Breast epithelium (tissue), 3 donors: ENCODE measurements at regions not wholly inside any gene's neighbourhood (a gene's known extent, or its start where the extent isn't known, plus 50 kb on each side); places are given as distances from the start of the nearest gene placed in this dataset.

ENCODE experiments used
- POLR2A ChIP-seq: fragments of 450-650 bp; IDR thresholded peaks from one replicate; pipeline ENCODE4 v1.6.1; 2016; ENCODE audit warnings: antibody characterized with exemption, mild to moderate bottlenecking, moderate library complexity
- POLR2AphosphoS5 ChIP-seq, 3 donors: sonication (generic); formaldehyde crosslinking; IDR thresholded peaks; one replicate each; pipeline ENCODE4 v1.6.1; 2017; ENCODE audit warnings: antibody characterized with exemption in 3 of 3
- TF ChIP-seq, protein P1 (sequence below), 3 donors: fragments of 450-650 bp; IDR thresholded peaks; one replicate each; pipeline ENCODE4 v1.5.1; 2016 to 2017; ENCODE audit warnings: antibody characterized with exemption in 3 of 3, mild to moderate bottlenecking in 3 of 3, moderate library complexity in 3 of 3

DNA sequence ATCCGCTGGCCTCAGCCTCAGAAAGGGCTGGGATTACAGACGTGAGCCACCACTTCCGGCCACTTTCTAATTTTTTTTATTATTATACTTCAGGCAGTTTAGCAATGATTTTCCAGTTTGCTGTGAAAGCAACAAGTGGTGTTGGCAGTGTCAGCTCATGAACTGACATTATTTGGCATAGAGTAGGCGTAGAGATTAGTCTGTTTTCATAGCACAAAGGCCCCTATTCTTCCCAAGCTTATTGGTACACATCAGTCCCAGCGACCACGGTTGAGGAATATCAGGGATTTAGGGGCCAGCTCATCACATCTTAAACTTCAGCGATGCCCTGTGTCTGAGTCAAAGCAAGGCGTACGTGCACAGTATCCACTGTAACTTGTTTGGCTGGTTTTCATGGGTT, 53.0 kb upstream of the RASSF6 start:
- TF ChIP-seq POLR2AphosphoS5 (IDR thresholded peaks at IDR 0.05) (no peak), POLR2A (no peak)
- TF ChIP-seq, protein P1, sequence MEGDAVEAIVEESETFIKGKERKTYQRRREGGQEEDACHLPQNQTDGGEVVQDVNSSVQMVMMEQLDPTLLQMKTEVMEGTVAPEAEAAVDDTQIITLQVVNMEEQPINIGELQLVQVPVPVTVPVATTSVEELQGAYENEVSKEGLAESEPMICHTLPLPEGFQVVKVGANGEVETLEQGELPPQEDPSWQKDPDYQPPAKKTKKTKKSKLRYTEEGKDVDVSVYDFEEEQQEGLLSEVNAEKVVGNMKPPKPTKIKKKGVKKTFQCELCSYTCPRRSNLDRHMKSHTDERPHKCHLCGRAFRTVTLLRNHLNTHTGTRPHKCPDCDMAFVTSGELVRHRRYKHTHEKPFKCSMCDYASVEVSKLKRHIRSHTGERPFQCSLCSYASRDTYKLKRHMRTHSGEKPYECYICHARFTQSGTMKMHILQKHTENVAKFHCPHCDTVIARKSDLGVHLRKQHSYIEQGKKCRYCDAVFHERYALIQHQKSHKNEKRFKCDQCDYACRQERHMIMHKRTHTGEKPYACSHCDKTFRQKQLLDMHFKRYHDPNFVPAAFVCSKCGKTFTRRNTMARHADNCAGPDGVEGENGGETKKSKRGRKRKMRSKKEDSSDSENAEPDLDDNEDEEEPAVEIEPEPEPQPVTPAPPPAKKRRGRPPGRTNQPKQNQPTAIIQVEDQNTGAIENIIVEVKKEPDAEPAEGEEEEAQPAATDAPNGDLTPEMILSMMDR (IDR thresholded peaks at IDR 0.05): no peak
